K562 (cell line): ENCODE measurements at regions not wholly inside any gene's neighbourhood (a gene's known extent, or its start where the extent isn't known, plus 50 kb on each side); places are given as distances from the start of the nearest gene placed in this dataset.

Experiments
- ATAC-seq: fragments of 200-7000 bp; cut with Tn5 transposase; 3 replicates; pipeline ENCODE4 v1.9.1; 2020; ENCODE audit warnings: moderate library complexity
- BruUV-seq: library from RNA; stranded (reverse); fragments of 400-500 nt; replicated peaks from 2 replicates; lab custom pipeline; 2021; lab: Mats Ljungman, UMichigan
- CTCF ChIA-PET: fragments of 300-600 bp; formaldehyde crosslinking; extraction: SDS; loops from one replicate; lab custom pipeline; 2021; ENCODE audit warnings: low intra/inter-chr PET ratio; lab: Yijun Ruan, JAX
- POLR2A ChIA-PET: fragments of 300-600, 350-650 bp; sonication (Branson Sonifier 250); formaldehyde crosslinking; extraction: SDS; loops from one replicate; lab custom pipeline; 2021; ENCODE audit warnings: antibody characterized with exemption, inconsistent platforms; lab: Yijun Ruan, JAX
- DNase-seq, 4 experiments: peaks; one replicate each; pipeline versions ENCODE4 v3.0.0 to v3.0.0-alpha.2; 2011 to 2018; ENCODE audit warnings: low spot score in 3 of 4, mixed read lengths in 3 of 4; ENCODE audit errors: extremely low read depth in 1 of 4
- FAIRE-seq: peaks from 2 replicates; lab custom pipeline; 2011; peaks lifted over from hg19 to GRCh38; lab: Jason Lieb, UNC
- H2AFZ ChIP-seq: 2 replicates; pipeline ENCODE4 v1.6.0; 2011; ENCODE audit warnings: low read depth, low read length, control low read depth, inconsistent platforms
- H3K27ac ChIP-seq: fragments of 200-600 bp; 3 replicates; pipeline ENCODE4 v1.8.0; 2011; ENCODE audit warnings: low read depth, mild to moderate bottlenecking, control low read depth, inconsistent platforms, low read length, moderate library complexity, mixed read lengths; ENCODE audit errors: extremely low read depth
- H3K27me3 ChIP-seq, 2 experiments: fragments of 300-600 bp in 1 of 2; 2 replicates in 1 of 2; 3 replicates in 1 of 2; pipeline versions ENCODE4 v1.6.0 to v1.8.0; 2011; ENCODE audit warnings: inconsistent platforms in 2 of 2, low read length in 2 of 2, mild to moderate bottlenecking in 1 of 2, mixed read lengths in 1 of 2, moderate library complexity in 1 of 2; ENCODE audit not compliant: control insufficient read depth in 2 of 2, insufficient read depth in 2 of 2
- H3K36me3 ChIP-seq: fragments of 300-600 bp; 3 replicates; pipeline ENCODE4 v1.8.0; 2011; ENCODE audit warnings: mild to moderate bottlenecking, low read length, inconsistent platforms; ENCODE audit not compliant: control insufficient read depth, insufficient read depth
- H3K4me1 ChIP-seq, 2 experiments: fragments of 200-600 bp in 1 of 2; replicated peaks in 1 of 2; 2 replicates in 1 of 2; 3 replicates in 1 of 2; pipeline versions ENCODE4 v1.5.1 to v1.8.0; 2011; ENCODE audit warnings: inconsistent platforms in 2 of 2, low read length in 2 of 2, mild to moderate bottlenecking in 1 of 2, mixed read lengths in 1 of 2, moderate library complexity in 1 of 2; ENCODE audit not compliant: control insufficient read depth in 2 of 2, insufficient read depth in 2 of 2
- H3K4me2 ChIP-seq: 2 replicates; pipeline ENCODE4 v1.6.1; 2011; ENCODE audit warnings: low read length, control low read depth, inconsistent platforms, mixed read lengths; ENCODE audit not compliant: insufficient read depth
- H3K4me3 ChIP-seq: fragments of 200-600 bp; sonication (generic), shearing (Covaris generic); 2 replicates; pipeline ENCODE4 v1.5.1; 2016; ENCODE audit warnings: control low read depth, inconsistent platforms
- H3K79me2 ChIP-seq: fragments of 200-600 bp; 3 replicates; pipeline ENCODE4 v1.8.0; 2011; ENCODE audit warnings: low read length, inconsistent platforms; ENCODE audit not compliant: control insufficient read depth, insufficient read depth
- H3K9ac ChIP-seq, 2 experiments: 2 replicates each; pipeline versions ENCODE4 v1.6.0 to v1.6.1; 2011; ENCODE audit warnings: low read depth in 2 of 2, low read length in 2 of 2, control low read depth in 1 of 2, inconsistent platforms in 1 of 2, mild to moderate bottlenecking in 1 of 2, mixed read lengths in 1 of 2; ENCODE audit not compliant: insufficient read depth in 1 of 2
- H3K9me1 ChIP-seq: one replicate; pipeline ENCODE4 v1.6.0; 2011; ENCODE audit warnings: inconsistent platforms, mild to moderate bottlenecking, low read length, moderate library complexity; ENCODE audit not compliant: control insufficient read depth, insufficient read depth
- H3K9me3 ChIP-seq: replicated peaks from 2 replicates; pipeline ENCODE4 v1.5.1; 2011; ENCODE audit warnings: low read depth, low read length, inconsistent platforms; ENCODE audit not compliant: control insufficient read depth, insufficient read depth
- H4K20me1 ChIP-seq: replicated peaks from 2 replicates; pipeline ENCODE4 v1.6.1; 2011; ENCODE audit warnings: low read length, inconsistent platforms, mixed read lengths; ENCODE audit not compliant: control insufficient read depth, insufficient read depth
- HDAC2 ChIP-seq: fragments of 450-650 bp; IDR thresholded peaks from 2 replicates; pipeline ENCODE4 v1.6.1; 2016; ENCODE audit warnings: mild to moderate bottlenecking
- KLF6 ChIP-seq: fragments of 250-450 bp; sonication (Bioruptor Pico); IDR thresholded peaks from 2 replicates; pipeline ENCODE4 v1.4.0; 2020; ENCODE audit warnings: mild to moderate bottlenecking, moderate library complexity, borderline replicate concordance
- PHF8 ChIP-seq: fragments of 200-600 bp; sonication (generic); IDR thresholded peaks from 2 replicates; pipeline ENCODE4 v1.6.1; 2012; ENCODE audit warnings: mixed run types, mild to moderate bottlenecking, inconsistent platforms, low read length, moderate library complexity, borderline replicate concordance
- SMARCB1 ChIP-seq: IDR thresholded peaks from 2 replicates; pipeline ENCODE4 v1.6.1; 2011; ENCODE audit warnings: improper control_type of control experiment, low read depth; ENCODE audit not compliant: insufficient read length
- SNIP1 ChIP-seq: fragments of 450-650 bp; IDR thresholded peaks from 2 replicates; pipeline ENCODE4 v1.7.1; 2017; ENCODE audit warnings: low read depth, mild to moderate bottlenecking
- TFAM ChIP-seq: fragments of 250-450 bp; sonication (Bioruptor Pico); conservative IDR thresholded peaks from 2 replicates; pipeline ENCODE4 v1.5.0; 2021; ENCODE audit warnings: mild to moderate bottlenecking, moderate library complexity
- ZFP30 ChIP-seq: fragments of 250-450 bp; sonication (Bioruptor Pico); IDR thresholded peaks from 2 replicates; pipeline ENCODE4 v1.8.0; 2022; ENCODE audit warnings: moderate library complexity, mild to moderate bottlenecking, inconsistent platforms, borderline replicate concordance
- WGBS: fragments of 100-300 bp; shearing (Covaris generic); methylation state at CpG from one replicate; pipeline ENCODE4 v1.1.6; 2016; ENCODE audit warnings: low coverage, mixed read lengths; ENCODE audit not compliant: insufficient coverage; ENCODE audit errors: missing lambda C conversion rate; 5-methylcytosine and 5-hydroxymethylcytosine counted together
- in situ Hi-C: fragments of 300-500 bp; cut with MboI; formaldehyde crosslinking; loops from 4 replicates; pipeline ENCODE4 v1.15.0; 2018; ENCODE audit warnings: inconsistent platforms, mixed read lengths
- intact Hi-C: fragments of 100-400 bp; cut with micrococcal nuclease; formaldehyde crosslinking; loops from 2 replicates; pipeline ENCODE4 v1.14.2; 2022

GRCh38 chr20:61072398-61072797 lies 179.7 kb upstream of the CDH4 start:
- DNase-seq (no peak), FAIRE-seq (no peak), ATAC-seq (no peak)
- Histone ChIP-seq H4K20me1 (no peaks in the 10 kb centered on the region), H3K4me2 (no peak overlapping the region), H3K4me3 (no peak overlapping the region), H3K9me1 (no peaks in the 10 kb centered on the region), H3K9ac (no peak overlapping the region), H3K36me3 (no peaks in the 10 kb centered on the region), H3K4me1 (no peaks in the 10 kb centered on the region), H3K27me3 (no peaks in the 10 kb centered on the region; a peak in 2 of 5 replicates), H3K9me3 (no peaks in the 10 kb centered on the region), H2AFZ (no peak overlapping the region), H3K27ac (no peak overlapping the region), H3K79me2 (no peaks in the 10 kb centered on the region)
- ChIA-PET POLR2A (interaction anchor here (0.7 kb wide), 1 partner anchor 33 kb away, joined by 3 read pairs; no protein-coding TSS in a partner anchor), CTCF (no interaction called here)
- TF ChIP-seq SMARCB1 = no peak
- TF ChIP-seq KLF6 (CRISPR knock-in tag) = no peak
- no peak for TF ChIP-seq SNIP1
- no peak for TF ChIP-seq TFAM (CRISPR knock-in tag)
- in situ Hi-C loops = no loop called here
- BruUV-seq = no TSS peak
- intact Hi-C loops = no loop called here
- 1% methylated on average over 6 of the region's 6 CpGs for WGBS

GRCh38 chr20:61073376-61073775 lies 178.7 kb upstream of the CDH4 start:
- no peak for TF ChIP-seq ZFP30 (CRISPR knock-in tag)
- TF ChIP-seq HDAC2 = no peak
- no peak for TF ChIP-seq TFAM (CRISPR knock-in tag)
- no peak for TF ChIP-seq PHF8
- no peak overlapping the region for H3K4me3 ChIP-seq
- no peaks in the 10 kb centered on the region for H3K36me3 ChIP-seq
- ChIA-PET POLR2A (interaction anchor here (0.6 kb wide), 1 partner anchor 35 kb away, joined by 3 read pairs; no protein-coding TSS in a partner anchor), CTCF (no interaction called here)
- no peaks in the 10 kb centered on the region for H3K79me2 ChIP-seq
- no peak overlapping the region for H3K27ac ChIP-seq
- no peak overlapping the region for H2AFZ ChIP-seq
- no peaks in the 10 kb centered on the region for H4K20me1 ChIP-seq
- ATAC-seq (no peak), FAIRE-seq (no peak), DNase-seq (no peak)
- no peaks in the 10 kb centered on the region; a peak in 2 of 5 replicates for H3K27me3 ChIP-seq
- no peak overlapping the region for H3K4me2 ChIP-seq
- no peaks in the 10 kb centered on the region for H3K9me3 ChIP-seq
- no peaks in the 10 kb centered on the region for H3K4me1 ChIP-seq
- BruUV-seq = no TSS peak
- intact Hi-C loops (no loop called here), in situ Hi-C loops (no loop called here)
- 4% methylated on average over 6 of the region's 6 CpGs for WGBS
- no peak overlapping the region for H3K9ac ChIP-seq
- no peaks in the 10 kb centered on the region for H3K9me1 ChIP-seq
